ENCODE measurements at regions not wholly inside any gene's neighbourhood (a gene's known extent, or its start where the extent isn't known, plus 50 kb on each side); places are given as distances from the start of the nearest gene placed in this dataset.

GRCh38 chr2:240233885-240234502 is 93.5 kb upstream of the OTOS start:
- Histone ChIP-seq H3K4me3 (no peak overlapping the region), H3K4me1 (peaks cover 0 to 16% (median 7%) of the 10 kb centered on the region in 4 donors), H3K27me3 (no peaks in the 10 kb centered on the region), H3K36me3 (no peaks in the 10 kb centered on the region), H3K27ac (peak overlapping the region in 1 of 4 donors; percentile 53), H3K9me3 (no peaks in the 10 kb centered on the region)
- TF ChIP-seq POLR2A (IDR thresholded peaks at IDR 0.05) (no peak), EP300 (IDR thresholded peaks at IDR 0.05; ENCODE audit: low read depth) (no peak), CTCF (IDR thresholded peaks at IDR 0.05) (no peak), POLR2AphosphoS5 (IDR thresholded peaks at IDR 0.05) (no peak)
- WGBS, 2 donors (ENCODE audit: low coverage in 1 of 2): 39% methylated on average over 13 of the region's 15 CpGs; no CpG with 5 or more reads in 1 of the 2 donors
- no peak for DNase-seq
- in situ Hi-C loops (cut with MboI; ENCODE audit: low pct_ligation_motif_present in 1 of 4, low pct_unique_long_range_greater_than_20kb in 1 of 4, low sequenced_read_pairs in 3 of 4): loop anchor here in 3 of 4 donors (10.0 to 25.0 kb wide), 2 partner anchors 201 to 203 kb away; partner anchors contain the start of gene GPC1 (in 3 of the 3)
- intact Hi-C loops (cut with DNase I; ENCODE audit: low total_unique reads): loop anchor here (2.0 kb wide), 1 partner anchor 203 kb away; no protein-coding TSS in a partner anchor

GRCh38 chr2:240234503-240234951 is 94.1 kb upstream of the OTOS start:
- Histone ChIP-seq H3K36me3 (no peaks in the 10 kb centered on the region), H3K27ac (peak overlapping the region in 1 of 4 donors; percentile 53), H3K9me3 (no peaks in the 10 kb centered on the region), H3K27me3 (no peaks in the 10 kb centered on the region), H3K4me3 (no peak overlapping the region), H3K4me1 (peaks cover 0 to 16% (median 7%) of the 10 kb centered on the region in 4 donors)
- intact Hi-C loops (cut with DNase I; ENCODE audit: low total_unique reads) (no loop called here), in situ Hi-C loops (cut with MboI; ENCODE audit: low pct_ligation_motif_present in 1 of 4, low pct_unique_long_range_greater_than_20kb in 1 of 4, low sequenced_read_pairs in 3 of 4) (loop anchor here in 3 of 4 donors (10.0 to 25.0 kb wide), 2 partner anchors 200 to 203 kb away; partner anchors contain the start of gene GPC1 (in 3 of the 3))
- 54 to 88% methylated on average over 3 to 8 of the region's 8 CpGs for WGBS, 2 donors (ENCODE audit: low coverage in 1 of 2)
- TF ChIP-seq CTCF (IDR thresholded peaks at IDR 0.05): no peak
- TF ChIP-seq POLR2A (IDR thresholded peaks at IDR 0.05): no peak
- no peak for TF ChIP-seq EP300 (IDR thresholded peaks at IDR 0.05; ENCODE audit: low read depth)
- no peak for DNase-seq

GRCh38 chr2:240235149-240235803 is 94.8 kb upstream of the OTOS start:
- H3K27me3 ChIP-seq: no peaks in the 10 kb centered on the region
- no peak overlapping the region for H3K4me3 ChIP-seq
- H3K36me3 ChIP-seq: no peaks in the 10 kb centered on the region
- no peaks in the 10 kb centered on the region for H3K9me3 ChIP-seq
- intact Hi-C loops (cut with DNase I; ENCODE audit: low total_unique reads): no loop called here
- DNase-seq: no peak
- H3K27ac ChIP-seq: no peak overlapping the region
- WGBS, 2 donors (ENCODE audit: low coverage in 1 of 2): 87 to 96% methylated on average over 4 to 13 of the region's 17 CpGs
- TF ChIP-seq EP300 (IDR thresholded peaks at IDR 0.05; ENCODE audit: low read depth) (no peak), POLR2AphosphoS5 (IDR thresholded peaks at IDR 0.05) (no peak), CTCF (IDR thresholded peaks at IDR 0.05) (no peak), POLR2A (IDR thresholded peaks at IDR 0.05) (no peak)
- H3K4me1 ChIP-seq: peaks cover 0 to 16% (median 7%) of the 10 kb centered on the region in 4 donors
- in situ Hi-C loops (cut with MboI; ENCODE audit: low pct_ligation_motif_present in 1 of 4, low pct_unique_long_range_greater_than_20kb in 1 of 4, low sequenced_read_pairs in 3 of 4): loop anchor here in 3 of 4 donors (10.0 to 25.0 kb wide), 2 partner anchors 200 to 202 kb away; partner anchors contain the start of gene GPC1 (in 3 of the 3)

- H3K4me1 ChIP-seq: peaks cover 0 to 16% (median 7%) of the 10 kb centered on the region in 4 donors
- no peak overlapping the region for H3K4me3 ChIP-seq
- H3K36me3 ChIP-seq: no peaks in the 10 kb centered on the region
- intact Hi-C loops (cut with DNase I; ENCODE audit: low total_unique reads): no loop called here
- no peaks in the 10 kb centered on the region for H3K9me3 ChIP-seq
- WGBS, 2 donors (ENCODE audit: low coverage in 1 of 2): 89 to 94% methylated on average over 2 to 8 of the region's 8 CpGs
- TF ChIP-seq EP300 (IDR thresholded peaks at IDR 0.05; ENCODE audit: low read depth) (no peak), POLR2A (IDR thresholded peaks at IDR 0.05) (no peak), CTCF (IDR thresholded peaks at IDR 0.05) (no peak), POLR2AphosphoS5 (IDR thresholded peaks at IDR 0.05) (no peak)
- DNase-seq: no peak
- no peaks in the 10 kb centered on the region for H3K27me3 ChIP-seq
- peak overlapping the region in 1 of 4 donors; percentile 57 for H3K27ac ChIP-seq
- in situ Hi-C loops (cut with MboI; ENCODE audit: low pct_ligation_motif_present in 1 of 4, low pct_unique_long_range_greater_than_20kb in 1 of 4, low sequenced_read_pairs in 3 of 4): loop anchor here in 3 of 4 donors (10.0 to 25.0 kb wide), 2 partner anchors 199 to 201 kb away; partner anchors contain the start of gene GPC1 (in 3 of the 3)
Observed at GRCh38 chr2:240235811-240236210, 95.4 kb upstream of the OTOS start.
